H9 (cell line): ENCODE measurements at regions not wholly inside any gene's neighbourhood (a gene's known extent, or its start where the extent isn't known, plus 50 kb on each side); places are given as distances from the start of the nearest gene placed in this dataset.

ENCODE experiments used
- DNase-seq: peaks from one replicate; pipeline ENCODE4 v3.0.0-alpha.2; 2017
- H2AFZ ChIP-seq: one replicate; pipeline ENCODE4 v1.6.1; 2013; ENCODE audit warnings: mild to moderate bottlenecking, low read length, control low read depth, moderate library complexity
- H2AK5ac ChIP-seq: 2 replicates; pipeline ENCODE4 v1.6.1; 2013; ENCODE audit warnings: low read length, control low read depth, mixed read lengths; ENCODE audit not compliant: insufficient read length
- H2BK120ac ChIP-seq: one replicate; pipeline ENCODE4 v1.6.1; 2013; ENCODE audit warnings: low read depth, mild to moderate bottlenecking, low read length, control low read depth, inconsistent platforms; ENCODE audit not compliant: poor library complexity, severe bottlenecking
- H2BK12ac ChIP-seq: 2 replicates; pipeline ENCODE4 v1.6.1; 2013; ENCODE audit warnings: low read length, control low read depth, mixed read lengths, low read depth; ENCODE audit not compliant: insufficient read length
- H2BK15ac ChIP-seq: 2 replicates; pipeline ENCODE4 v1.6.1; 2013; ENCODE audit warnings: low read depth, low read length, control low read depth
- H2BK20ac ChIP-seq: one replicate; pipeline ENCODE4 v1.6.1; 2013; ENCODE audit warnings: low read depth, mild to moderate bottlenecking, low read length, control low read depth, inconsistent platforms; ENCODE audit not compliant: poor library complexity, severe bottlenecking
- H2BK5ac ChIP-seq: 2 replicates; pipeline ENCODE4 v1.6.1; 2013; ENCODE audit warnings: low read length, control low read depth, mixed read lengths; ENCODE audit not compliant: insufficient read length
- H3K14ac ChIP-seq: 2 replicates; pipeline ENCODE4 v1.6.1; 2013; ENCODE audit warnings: low read length, control low read depth; ENCODE audit not compliant: insufficient read depth
- H3K18ac ChIP-seq: 2 replicates; pipeline ENCODE4 v1.6.1; 2013; ENCODE audit warnings: low read depth, mild to moderate bottlenecking, mixed read lengths, low read length, control low read depth; ENCODE audit not compliant: insufficient read length
- H3K23ac ChIP-seq: 2 replicates; pipeline ENCODE4 v1.6.1; 2013; ENCODE audit warnings: low read length, control low read depth, mixed read lengths, low read depth; ENCODE audit not compliant: insufficient read length
- H3K23me2 ChIP-seq: 2 replicates; pipeline ENCODE4 v1.6.1; 2013; ENCODE audit warnings: low read depth, mild to moderate bottlenecking, mixed read lengths, low read length, control low read depth; ENCODE audit not compliant: insufficient read length, poor library complexity, severe bottlenecking
- H3K27ac ChIP-seq: 2 replicates; pipeline ENCODE4 v1.5.1; 2013; ENCODE audit warnings: low read length, control low read depth, mixed read lengths, low read depth; ENCODE audit not compliant: insufficient read length
- H3K27me3 ChIP-seq: 2 replicates; pipeline ENCODE4 v1.6.1; 2013; ENCODE audit warnings: low read length, control low read depth, inconsistent platforms; ENCODE audit not compliant: insufficient read depth
- H3K4ac ChIP-seq: 2 replicates; pipeline ENCODE4 v1.6.1; 2013; ENCODE audit warnings: low read depth, mild to moderate bottlenecking, control low read depth, inconsistent platforms, low read length, moderate library complexity
- H3K4me1 ChIP-seq: 2 replicates; pipeline ENCODE4 v1.6.1; 2013; ENCODE audit warnings: low read length, control low read depth, inconsistent platforms; ENCODE audit not compliant: insufficient read depth
- H3K4me2 ChIP-seq: 2 replicates; pipeline ENCODE4 v1.6.1; 2013; ENCODE audit warnings: low read length, control low read depth, mixed read lengths; ENCODE audit not compliant: insufficient read length, insufficient read depth
- H3K56ac ChIP-seq: 2 replicates; pipeline ENCODE4 v1.6.1; 2013; ENCODE audit warnings: low read depth, mild to moderate bottlenecking, mixed read lengths, low read length, control low read depth; ENCODE audit not compliant: insufficient read length
- H3K79me1 ChIP-seq: 2 replicates; pipeline ENCODE4 v1.6.1; 2013; ENCODE audit warnings: low read depth, mild to moderate bottlenecking, moderate library complexity, low read length, control low read depth, inconsistent platforms; ENCODE audit not compliant: insufficient read depth, poor library complexity, severe bottlenecking
- H3K79me2 ChIP-seq: 2 replicates; pipeline ENCODE4 v1.6.1; 2013; ENCODE audit warnings: low read length, control low read depth, inconsistent platforms; ENCODE audit not compliant: insufficient read depth
- H3K9ac ChIP-seq: 2 replicates; pipeline ENCODE4 v1.6.1; 2013; ENCODE audit warnings: low read length, control low read depth, mixed read lengths; ENCODE audit not compliant: insufficient read length; ENCODE audit errors: extremely low read depth
- H3K9me3 ChIP-seq: one replicate; pipeline ENCODE4 v1.6.1; 2013; ENCODE audit warnings: low read depth, low read length, inconsistent platforms; ENCODE audit not compliant: control insufficient read depth
- H3T11ph ChIP-seq: one replicate; pipeline ENCODE4 v1.6.1; 2013; ENCODE audit warnings: mild to moderate bottlenecking, low read length, control low read depth, inconsistent platforms
- H4K20me1 ChIP-seq: one replicate; pipeline ENCODE4 v1.6.1; 2013; ENCODE audit not compliant: control insufficient read depth, insufficient read length, insufficient read depth
- H4K5ac ChIP-seq: 2 replicates; pipeline ENCODE4 v1.6.1; 2013; ENCODE audit warnings: low read depth, mild to moderate bottlenecking, mixed read lengths, low read length, control low read depth; ENCODE audit not compliant: insufficient read length
- H4K8ac ChIP-seq: replicated peaks from 2 replicates; pipeline ENCODE4 v1.6.1; 2013; ENCODE audit warnings: low read length, control low read depth, mixed read lengths, low read depth; ENCODE audit not compliant: insufficient read length
- H4K91ac ChIP-seq: 2 replicates; pipeline ENCODE4 v1.6.1; 2013; ENCODE audit warnings: low read depth, mild to moderate bottlenecking, moderate library complexity, mixed read lengths, low read length, control low read depth; ENCODE audit not compliant: insufficient read length
- H3K27ac Mint-ChIP-seq, 3 experiments: 2 replicates in 2 of 3; 3 replicates in 1 of 3; pipeline ENCODE4 v1.8.0; 2020 to 2021; ENCODE audit warnings: mixed read lengths in 3 of 3, mild to moderate bottlenecking in 1 of 3, moderate library complexity in 1 of 3
- H3K27me3 Mint-ChIP-seq: 2 replicates; pipeline ENCODE4 v1.8.0; 2021; ENCODE audit warnings: low read depth, mild to moderate bottlenecking, moderate library complexity, mixed read lengths
- H3K36me3 Mint-ChIP-seq, 3 experiments: 2 replicates in 2 of 3; 3 replicates in 1 of 3; pipeline ENCODE4 v1.8.0; 2020 to 2021; ENCODE audit warnings: low read depth in 3 of 3, mixed read lengths in 3 of 3; ENCODE audit not compliant: insufficient read depth in 1 of 3
- H3K4me1 Mint-ChIP-seq, 2 experiments: 2 replicates each; pipeline ENCODE4 v1.8.0; 2020; ENCODE audit warnings: mixed read lengths in 2 of 2
- H3K4me3 Mint-ChIP-seq, 2 experiments: 2 replicates in 1 of 2; 3 replicates in 1 of 2; pipeline ENCODE4 v1.8.0; 2020 to 2021; ENCODE audit warnings: mild to moderate bottlenecking in 2 of 2, mixed read lengths in 2 of 2, moderate library complexity in 1 of 2
- H3K9me3 Mint-ChIP-seq, 2 experiments: 2 replicates in 1 of 2; 3 replicates in 1 of 2; pipeline ENCODE4 v1.8.0; 2020; ENCODE audit warnings: mild to moderate bottlenecking in 2 of 2, mixed read lengths in 2 of 2, moderate library complexity in 1 of 2
- WGBS: extraction: QIAGEN DNeasy Blood & Tissue Kit; methylation state at CpG from one replicate; pipeline ENCODE4 v1.1.7; 2013; ENCODE audit warnings: missing lambda C conversion rate, low lambda C conversion rate, mixed read lengths; ENCODE audit not compliant: insufficient read length; ENCODE audit errors: extremely low coverage; 5-methylcytosine and 5-hydroxymethylcytosine counted together
- TF ChIP-seq, protein P1 (sequence below): fragments of 200-600 bp; sonication (generic); conservative IDR thresholded peaks from 3 replicates; pipeline ENCODE4 v1.8.0; 2021; ENCODE audit warnings: antibody characterized with exemption, mild to moderate bottlenecking

DNA sequence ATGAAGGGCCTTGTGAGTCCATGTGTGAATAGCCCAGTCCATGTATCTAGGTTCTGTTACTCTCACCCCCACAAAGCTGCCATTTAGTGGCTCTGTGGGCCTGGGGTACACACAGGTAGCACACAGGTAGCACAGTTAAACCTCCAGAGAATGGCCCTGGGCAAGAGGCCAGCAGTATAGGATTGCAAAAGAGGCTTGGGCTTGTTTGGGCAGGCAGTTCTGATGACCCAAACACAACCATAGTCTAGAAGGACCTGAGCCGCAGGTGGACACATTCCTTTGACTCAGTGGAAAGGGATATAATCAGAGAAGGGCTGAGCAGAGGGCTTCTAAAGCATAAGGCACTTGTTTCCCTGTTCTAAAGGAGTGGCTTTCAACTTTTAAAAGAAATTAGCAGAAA lies 326.8 kb upstream of the SGCD start:
- no peak for DNase-seq
- TF ChIP-seq, protein P1, sequence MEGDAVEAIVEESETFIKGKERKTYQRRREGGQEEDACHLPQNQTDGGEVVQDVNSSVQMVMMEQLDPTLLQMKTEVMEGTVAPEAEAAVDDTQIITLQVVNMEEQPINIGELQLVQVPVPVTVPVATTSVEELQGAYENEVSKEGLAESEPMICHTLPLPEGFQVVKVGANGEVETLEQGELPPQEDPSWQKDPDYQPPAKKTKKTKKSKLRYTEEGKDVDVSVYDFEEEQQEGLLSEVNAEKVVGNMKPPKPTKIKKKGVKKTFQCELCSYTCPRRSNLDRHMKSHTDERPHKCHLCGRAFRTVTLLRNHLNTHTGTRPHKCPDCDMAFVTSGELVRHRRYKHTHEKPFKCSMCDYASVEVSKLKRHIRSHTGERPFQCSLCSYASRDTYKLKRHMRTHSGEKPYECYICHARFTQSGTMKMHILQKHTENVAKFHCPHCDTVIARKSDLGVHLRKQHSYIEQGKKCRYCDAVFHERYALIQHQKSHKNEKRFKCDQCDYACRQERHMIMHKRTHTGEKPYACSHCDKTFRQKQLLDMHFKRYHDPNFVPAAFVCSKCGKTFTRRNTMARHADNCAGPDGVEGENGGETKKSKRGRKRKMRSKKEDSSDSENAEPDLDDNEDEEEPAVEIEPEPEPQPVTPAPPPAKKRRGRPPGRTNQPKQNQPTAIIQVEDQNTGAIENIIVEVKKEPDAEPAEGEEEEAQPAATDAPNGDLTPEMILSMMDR = no peak
- H3K4me1 ChIP-seq = no peaks in the 10 kb centered on the region
- no peaks in the 10 kb centered on the region for H3K9me3 ChIP-seq
- H3K9ac ChIP-seq = no peak overlapping the region
- no peak overlapping the region for H2AK5ac ChIP-seq
- H3K18ac ChIP-seq = no peak overlapping the region
- no peak overlapping the region for H2BK15ac ChIP-seq
- no peak overlapping the region for H3K56ac ChIP-seq
- no peaks in the 10 kb centered on the region for H3K79me2 ChIP-seq
- no peak overlapping the region for H3K23ac ChIP-seq
- H3K4me2 ChIP-seq = no peak overlapping the region
- WGBS = no CpG with 5 or more reads among the region's 1 CpG
- no peak overlapping the region for H3T11ph ChIP-seq
- H4K91ac ChIP-seq = no peak overlapping the region
- H3K36me3 Mint-ChIP-seq = no peaks in the 10 kb centered on the region
- peaks cover 8 to 10% of the 10 kb centered on the region in 2 experiments for H3K4me1 Mint-ChIP-seq
- H3K79me1 ChIP-seq = no peaks in the 10 kb centered on the region
- no peak overlapping the region for H2BK120ac ChIP-seq
- no peak overlapping the region for H3K14ac ChIP-seq
- H3K27ac Mint-ChIP-seq = no peak overlapping the region
- H3K27me3 Mint-ChIP-seq = no peaks in the 10 kb centered on the region
- no peak overlapping the region for H2BK12ac ChIP-seq
- no peaks in the 10 kb centered on the region for H3K27me3 ChIP-seq
- H3K23me2 ChIP-seq = no peaks in the 10 kb centered on the region
- no peaks in the 10 kb centered on the region for H4K20me1 ChIP-seq
- no peak overlapping the region for H3K4me3 Mint-ChIP-seq
- H2BK20ac ChIP-seq = no peak overlapping the region
- no peak overlapping the region for H4K8ac ChIP-seq
- H2AFZ ChIP-seq = no peak overlapping the region
- no peak overlapping the region for H3K27ac ChIP-seq
- no peak overlapping the region for H4K5ac ChIP-seq
- no peaks in the 10 kb centered on the region for H3K9me3 Mint-ChIP-seq
- H2BK5ac ChIP-seq = no peak overlapping the region
- H3K4ac ChIP-seq = no peak overlapping the region
